DMS153 treated with DMSO at 0.1 percent for 48 hours (cell line): ENCODE measurements at regions not wholly inside any gene's neighbourhood (a gene's known extent, or its start where the extent isn't known, plus 50 kb on each side); places are given as distances from the start of the nearest gene placed in this dataset.
"Not testable (repeated sequence)": the region's sequence is repeated elsewhere in the genome, so short reads cannot be mapped to it uniquely, and the experiment has no call there.

ENCODE experiments used
- DNase-seq: peaks from one replicate; lab custom pipeline; 2025; ENCODE audit not compliant: unreplicated experiment; lab: John Stamatoyannopoulos, UW

- DNase-seq: no peak
These were observed 74.6 kb downstream of the FEM1C start for GRCh38 chr5:115469904-115470516.

- no peak for DNase-seq
These were observed 76.9 kb downstream of the FEM1C start for GRCh38 chr5:115467628-115468027.

- no peak for DNase-seq
These were observed 79.1 kb downstream of the FEM1C start for GRCh38 chr5:115465431-115465830.

GRCh38 chr5:115463983-115464382 lies 80.6 kb downstream of the FEM1C start:
- DNase-seq: no peak

GRCh38 chr5:115461506-115462290 lies 82.9 kb downstream of the FEM1C start:
- no peak for DNase-seq

DNA sequence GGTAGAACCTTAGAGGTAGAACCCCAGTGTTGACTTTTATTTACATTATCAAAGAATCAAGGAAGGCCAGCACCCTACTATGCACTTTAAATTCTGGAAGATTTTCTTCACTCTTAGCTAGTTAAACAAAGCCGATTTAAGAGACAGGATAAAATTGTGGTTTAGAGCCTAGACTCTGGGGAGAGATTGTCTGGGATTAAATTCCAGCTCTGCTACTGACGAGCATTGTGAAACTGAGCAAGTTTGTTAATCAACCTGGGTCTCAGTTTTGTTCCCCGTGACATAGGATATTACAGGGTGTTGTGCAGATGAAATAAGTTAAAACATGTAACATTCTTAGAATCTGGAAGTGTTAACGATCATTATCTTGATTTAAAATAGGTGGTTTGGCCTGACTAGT lies 83.5 kb downstream of the FEM1C start:
- DNase-seq: no peak

- DNase-seq: no peak
These were observed 84.1 kb downstream of the FEM1C start for GRCh38 chr5:115460472-115460871.

DNA sequence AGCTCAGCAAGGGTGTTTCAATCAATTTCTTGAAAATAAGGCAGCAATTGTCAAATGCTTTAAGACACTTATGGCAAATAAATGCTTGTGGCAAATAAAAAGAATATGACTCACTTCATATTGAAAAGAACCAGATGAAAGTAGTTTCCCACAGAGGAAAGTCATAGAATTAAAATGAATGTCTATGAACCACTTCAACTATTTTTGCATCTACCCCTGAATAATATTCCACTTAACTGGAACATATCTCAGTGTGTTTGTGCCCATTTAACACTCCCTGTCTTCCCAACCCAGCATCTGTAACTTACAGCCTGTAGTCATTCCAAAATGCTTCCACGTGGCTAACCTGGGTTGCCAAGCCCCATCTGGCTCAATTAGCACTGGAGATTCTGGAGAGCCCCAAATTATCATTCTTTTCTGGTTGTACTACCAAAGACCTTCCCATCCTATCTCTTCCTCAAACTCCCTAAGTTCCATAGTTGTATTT lies 84.7 kb downstream of the FEM1C start:
- no peak for DNase-seq

GRCh38 chr5:115458416-115458815 lies 86.2 kb downstream of the FEM1C start:
- DNase-seq: no peak

DNA sequence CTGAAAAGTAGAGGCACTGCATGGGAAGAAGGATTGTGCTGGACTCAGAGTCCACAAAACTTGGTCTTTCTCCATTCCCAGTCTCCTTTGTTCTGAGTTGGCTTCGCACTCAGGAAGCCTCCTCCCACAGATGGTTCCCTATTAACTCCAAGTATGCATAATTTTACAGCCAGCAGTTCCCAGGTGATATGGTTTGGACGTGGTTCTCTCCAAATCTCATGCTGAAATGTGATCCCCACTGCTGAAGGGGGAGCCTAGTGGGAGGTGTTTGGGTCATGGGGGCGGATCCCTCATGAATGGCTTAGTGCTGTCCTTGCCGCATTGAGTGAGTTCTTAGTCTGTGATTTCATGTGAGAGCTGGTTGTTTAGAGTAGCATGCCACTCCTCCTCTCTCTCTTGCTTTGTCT lies 86.6 kb downstream of the FEM1C start:
- DNase-seq: no peak

- DNase-seq: no peak
These were observed 87.0 kb downstream of the FEM1C start for GRCh38 chr5:115457571-115457970.

- no peak for DNase-seq
These were observed 88.0 kb downstream of the FEM1C start for GRCh38 chr5:115456539-115457040.

GRCh38 chr5:115456056-115456455 lies 88.5 kb downstream of the FEM1C start:
- DNase-seq: no peak

DNA sequence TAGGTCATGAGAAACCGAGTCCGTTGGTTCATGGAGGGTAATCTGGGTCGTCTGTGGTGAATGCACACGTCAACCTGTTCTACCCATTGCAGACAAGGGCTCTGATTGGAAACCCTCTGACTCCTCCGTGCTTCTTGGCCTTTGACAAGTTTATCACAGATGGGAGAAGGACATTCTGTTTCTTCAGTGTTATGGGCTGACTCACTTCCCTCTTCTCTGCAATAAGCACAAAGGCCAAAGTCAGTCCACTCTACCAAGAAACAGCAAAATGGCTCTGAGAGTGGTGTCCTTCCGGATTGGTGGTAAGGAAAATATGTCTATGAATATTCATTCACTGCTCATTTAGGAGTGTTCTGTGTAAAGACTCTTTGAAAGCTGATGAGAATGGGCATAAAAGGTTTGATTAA lies 89.3 kb downstream of the FEM1C start:
- no peak for DNase-seq

DNA sequence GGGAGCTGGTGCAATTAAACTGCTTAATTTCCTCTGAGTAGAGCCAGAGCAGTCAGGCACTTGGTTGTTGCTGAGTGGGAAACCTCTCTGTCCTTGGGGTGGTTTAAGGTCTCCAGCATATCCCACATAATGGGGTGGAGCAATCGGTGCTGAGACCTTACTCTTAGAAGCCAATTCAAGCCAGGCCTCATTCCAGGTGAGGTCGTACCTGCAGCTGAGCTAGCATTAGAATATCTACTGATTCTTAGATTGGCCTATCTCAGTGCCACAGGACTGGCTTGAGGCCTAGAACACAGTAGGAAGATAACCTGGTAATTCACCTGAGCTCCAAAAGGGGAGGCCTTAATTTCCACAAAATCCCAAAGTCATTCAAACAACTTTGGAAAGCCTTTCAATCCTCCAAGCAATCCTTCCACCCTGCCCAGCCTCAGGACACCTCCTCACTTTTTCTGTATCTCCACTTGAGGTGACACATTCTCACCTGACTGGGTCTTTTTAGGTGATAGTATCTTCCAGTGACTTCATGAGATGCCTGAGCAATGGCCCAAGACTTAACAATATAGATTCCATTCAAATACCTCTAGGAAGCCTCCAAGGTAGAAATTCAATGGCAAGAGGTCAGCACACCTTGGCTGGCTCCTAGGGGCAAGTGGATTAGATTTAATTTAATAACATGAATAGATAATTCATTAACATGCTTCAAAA lies 91.0 kb downstream of the FEM1C start:
- no peak for DNase-seq

- DNase-seq: no peak
These were observed 91.9 kb downstream of the FEM1C start for GRCh38 chr5:115452536-115453235.

DNA sequence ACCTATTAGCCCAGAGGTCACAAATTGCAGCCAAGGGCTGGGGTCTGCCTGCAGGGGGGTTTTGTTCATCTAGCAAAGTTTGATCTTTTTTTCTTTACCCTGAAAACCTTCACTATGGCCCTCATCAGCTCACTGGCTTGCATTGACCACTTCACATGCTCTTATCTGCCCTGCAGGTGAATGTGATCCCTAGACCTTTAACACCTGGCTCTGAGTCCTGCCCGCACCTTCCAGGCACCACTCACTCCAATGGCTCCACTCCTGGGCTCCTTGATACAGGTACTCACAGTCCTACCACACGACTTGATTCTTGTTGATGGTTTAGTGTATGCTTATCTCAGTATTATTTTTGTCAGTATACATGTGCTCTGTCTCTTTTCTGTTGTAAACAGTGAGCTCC lies 92.5 kb downstream of the FEM1C start:
- no peak for DNase-seq

DNA sequence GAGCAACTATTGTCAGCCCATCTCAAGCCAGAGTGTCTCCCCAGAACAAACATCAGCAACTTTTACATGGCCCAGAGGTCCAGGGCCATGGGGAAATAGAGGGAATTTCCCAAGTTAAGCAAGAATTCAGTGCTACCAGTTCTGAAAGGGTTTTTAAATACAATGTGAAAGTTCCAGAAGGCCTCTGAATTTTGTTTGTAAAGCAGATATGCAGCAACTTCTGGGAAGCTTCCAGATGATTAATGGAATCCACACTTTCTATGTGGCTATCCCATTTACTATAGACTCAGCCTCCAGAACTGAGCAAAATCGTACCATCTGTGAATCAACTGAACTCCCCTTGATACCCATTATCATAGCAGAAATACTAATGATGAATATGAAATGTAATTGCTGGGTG lies 93.8 kb downstream of the FEM1C start:
- DNase-seq: no peak

DNA sequence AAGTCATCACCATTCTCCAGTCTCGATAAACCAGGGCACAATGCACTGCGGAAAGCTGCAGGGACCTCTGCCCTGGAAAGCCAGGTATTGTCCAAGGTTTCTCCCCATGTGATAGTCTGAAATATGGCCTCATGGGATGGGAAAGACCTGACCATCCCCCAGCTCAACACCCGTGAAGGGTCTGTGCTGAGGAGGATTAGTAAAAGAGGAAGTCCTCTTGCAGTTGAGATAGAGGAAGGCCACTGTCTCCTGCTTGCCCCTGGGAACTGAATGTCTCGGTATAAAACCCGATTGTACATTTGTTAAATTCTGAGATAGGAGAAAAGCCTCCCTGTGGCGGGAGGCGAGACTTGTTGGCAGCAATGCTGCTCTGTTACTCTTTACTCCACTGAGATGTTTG lies 95.9 kb downstream of the FEM1C start:
- not testable (repeated sequence) for DNase-seq

DNA sequence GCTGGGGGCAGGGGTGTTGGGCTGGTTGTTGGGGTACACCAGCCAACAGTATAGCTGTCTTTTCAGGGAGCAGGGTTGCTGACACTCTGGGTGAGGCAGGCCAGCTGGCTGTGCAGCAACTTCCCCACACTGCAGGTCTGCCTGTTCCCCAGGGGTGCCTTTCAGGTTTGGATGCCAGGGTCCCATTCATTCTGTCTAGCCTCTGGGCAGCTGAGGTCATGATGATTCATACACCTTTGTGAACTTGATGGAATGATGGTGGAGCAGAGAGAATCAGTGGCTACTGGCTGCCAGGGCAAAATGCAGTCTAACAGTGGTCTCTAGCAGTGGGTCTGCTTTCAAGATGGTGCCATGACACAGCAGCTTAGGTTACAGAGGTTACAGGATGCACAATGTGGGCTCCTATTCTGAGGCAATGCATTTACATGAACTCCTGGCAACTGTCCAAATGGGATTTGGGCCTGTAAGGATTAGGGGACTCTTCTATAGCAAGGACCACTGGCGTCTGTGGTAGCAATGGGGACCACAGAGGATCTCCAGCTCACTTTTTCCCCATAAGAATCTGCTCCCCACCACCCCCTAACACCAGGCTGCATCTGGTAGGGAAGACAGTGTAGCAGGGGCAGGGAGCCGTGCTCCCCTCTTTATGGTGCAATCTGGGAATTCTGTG lies 103.7 kb downstream of the FEM1C start:
- no peak for DNase-seq

DNA sequence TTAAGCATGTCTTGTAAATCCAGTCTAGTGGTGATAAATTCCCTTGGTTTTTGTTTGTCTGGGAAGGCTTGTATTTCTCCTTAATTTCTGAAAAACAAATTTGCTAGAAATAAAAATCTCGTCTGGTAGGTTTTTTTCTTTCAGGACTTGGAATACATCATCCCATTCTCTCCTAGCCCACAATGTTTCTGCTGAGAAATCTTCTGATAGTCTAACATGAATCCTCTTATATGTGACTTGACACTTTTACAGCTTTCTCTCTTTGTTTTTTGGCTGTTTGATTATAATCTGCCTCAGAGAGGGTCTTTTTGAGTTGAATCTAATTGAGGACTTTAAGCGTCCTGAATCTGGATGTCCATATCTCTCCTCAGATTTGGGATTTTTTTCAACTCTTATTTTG lies 104.9 kb downstream of the FEM1C start:
- no peak for DNase-seq
